NCI-H1048 (cell line): ENCODE measurements at regions not wholly inside any gene's neighbourhood (a gene's known extent, or its start where the extent isn't known, plus 50 kb on each side); places are given as distances from the start of the nearest gene placed in this dataset.

Experiments used
- DNase-seq: peaks from one replicate; lab custom pipeline; 2025; lab: John Stamatoyannopoulos, UW

GRCh38 chr15:29364426-29365078 lies 94.9 kb upstream of the NSMCE3 start:
- no peak for DNase-seq

GRCh38 chr15:29361560-29361959 lies 91.9 kb upstream of the NSMCE3 start:
- no peak for DNase-seq

- no peak for DNase-seq
Measured at GRCh38 chr15:29360152-29360551, 90.5 kb upstream of the NSMCE3 start.

GRCh38 chr15:29356786-29357185 lies 87.2 kb upstream of the NSMCE3 start:
- DNase-seq = no peak

- no peak for DNase-seq
Measured at GRCh38 chr15:29355477-29355876, 85.9 kb upstream of the NSMCE3 start.

- no peak for DNase-seq
Measured at GRCh38 chr15:29352402-29352801, 82.8 kb upstream of the NSMCE3 start.

- DNase-seq = no peak
Measured at GRCh38 chr15:29349196-29349595, 79.6 kb upstream of the NSMCE3 start.

GRCh38 chr15:29348336-29348914 lies 78.8 kb upstream of the NSMCE3 start:
- DNase-seq = no peak

- no peak for DNase-seq
Measured at GRCh38 chr15:29346998-29347397, 77.4 kb upstream of the NSMCE3 start.

- no peak for DNase-seq
Measured at GRCh38 chr15:29345549-29346525, 76.2 kb upstream of the NSMCE3 start.

- no peak for DNase-seq
Measured at GRCh38 chr15:29344474-29344873, 74.9 kb upstream of the NSMCE3 start.

GRCh38 chr15:29343229-29343628 lies 73.6 kb upstream of the NSMCE3 start:
- no peak for DNase-seq

- DNase-seq = no peak
Measured at GRCh38 chr15:29342201-29342600, 72.6 kb upstream of the NSMCE3 start.

GRCh38 chr15:29337156-29337959 lies 67.7 kb upstream of the NSMCE3 start:
- no peak for DNase-seq

GRCh38 chr15:29334544-29334943 lies 64.9 kb upstream of the NSMCE3 start:
- DNase-seq = no peak

- DNase-seq = no peak
Measured at GRCh38 chr15:29333261-29333660, 63.6 kb upstream of the NSMCE3 start.

GRCh38 chr15:29331669-29332068 lies 62.0 kb upstream of the NSMCE3 start:
- DNase-seq = no peak

GRCh38 chr15:29331071-29331470 lies 61.4 kb upstream of the NSMCE3 start:
- no peak for DNase-seq

GRCh38 chr15:29324746-29325145 lies 55.1 kb upstream of the NSMCE3 start:
- no peak for DNase-seq

- no peak for DNase-seq
Measured at GRCh38 chr15:29323557-29323956, 53.9 kb upstream of the NSMCE3 start.

GRCh38 chr15:29322415-29322814 lies 52.8 kb upstream of the NSMCE3 start:
- no peak for DNase-seq

- DNase-seq = no peak
Measured at GRCh38 chr15:29320420-29320819, 50.8 kb upstream of the NSMCE3 start.
